Loucy (cell line): ENCODE measurements at regions not wholly inside any gene's neighbourhood (a gene's known extent, or its start where the extent isn't known, plus 50 kb on each side); places are given as distances from the start of the nearest gene placed in this dataset.

Source experiments
- H2AFZ ChIP-seq: fragments of 200-600 bp; sonication (generic); 2 replicates; pipeline ENCODE4 v1.6.0; 2016; ENCODE audit warnings: antibody characterized with exemption, mild to moderate bottlenecking, low read length, moderate library complexity
- H3F3A ChIP-seq: fragments of 200-600 bp; 2 replicates; pipeline ENCODE4 v1.6.0; 2016; ENCODE audit warnings: antibody characterized with exemption, low read depth, mild to moderate bottlenecking
- H3K27me3 ChIP-seq: fragments of 200-600 bp; sonication (generic); 2 replicates; pipeline ENCODE4 v1.6.1; 2014; ENCODE audit warnings: low read length, mild to moderate bottlenecking; ENCODE audit not compliant: insufficient read depth, poor library complexity, severe bottlenecking
- H3K36me3 ChIP-seq: fragments of 200-600 bp; sonication (generic); 2 replicates; pipeline ENCODE4 v1.6.1; 2016; ENCODE audit warnings: low read length; ENCODE audit not compliant: insufficient read depth
- H3K4me1 ChIP-seq: fragments of 200-600 bp; sonication (generic); 2 replicates; pipeline ENCODE4 v1.5.1; 2014; ENCODE audit warnings: low read length, mild to moderate bottlenecking; ENCODE audit not compliant: insufficient read depth, poor library complexity, severe bottlenecking
- H3K4me2 ChIP-seq: fragments of 200-600 bp; sonication (generic); 2 replicates; pipeline ENCODE4 v1.6.0; 2014; ENCODE audit warnings: antibody characterized with exemption, low read length, low read depth, mild to moderate bottlenecking; ENCODE audit not compliant: poor library complexity, severe bottlenecking
- H3K4me3 ChIP-seq: fragments of 200-600 bp; sonication (generic); 2 replicates; pipeline ENCODE4 v1.5.1; 2014; ENCODE audit warnings: low read length, mild to moderate bottlenecking, mixed read lengths; ENCODE audit not compliant: poor library complexity, severe bottlenecking
- H3K79me2 ChIP-seq: fragments of 200-600 bp; sonication (generic); 2 replicates; pipeline ENCODE4 v1.6.1; 2014; ENCODE audit warnings: low read length; ENCODE audit not compliant: insufficient read depth
- H3K9ac ChIP-seq: fragments of 200-600 bp; sonication (generic); 2 replicates; pipeline ENCODE4 v1.6.0; 2014; ENCODE audit warnings: mild to moderate bottlenecking, low read depth, low read length, moderate library complexity; ENCODE audit not compliant: poor library complexity, severe bottlenecking
- H3K9me2 ChIP-seq: fragments of 200-600 bp; sonication (generic); replicated peaks from 2 replicates; pipeline ENCODE4 v1.6.1; 2016; ENCODE audit warnings: low read depth, low read length, mixed read lengths
- H3K9me3 ChIP-seq: fragments of 200-600 bp; sonication (generic); 2 replicates; pipeline ENCODE4 v1.6.1; 2014; ENCODE audit warnings: mild to moderate bottlenecking, antibody characterized with exemption, low read length, low read depth; ENCODE audit not compliant: insufficient read depth
- H4K20me1 ChIP-seq: fragments of 200-600 bp; sonication (generic); 2 replicates; pipeline ENCODE4 v1.6.0; 2014; ENCODE audit warnings: antibody characterized with exemption, low read length, mild to moderate bottlenecking; ENCODE audit not compliant: insufficient read depth, poor library complexity, severe bottlenecking
- CTCF ChIP-seq: fragments of 200-600 bp; sonication (generic); conservative IDR thresholded peaks from 2 replicates; pipeline ENCODE4 v1.5.1; 2014; ENCODE audit warnings: mild to moderate bottlenecking, antibody characterized with exemption, low read length
- EZH2phosphoT487 ChIP-seq: fragments of 200-600 bp; IDR thresholded peaks from 2 replicates; pipeline ENCODE4 v1.6.1; 2018; ENCODE audit warnings: antibody characterized with exemption, mild to moderate bottlenecking, moderate library complexity, borderline replicate concordance

- Histone ChIP-seq H3K36me3 (no peaks in the 10 kb centered on the region), H3K4me3 (no peak overlapping the region), H3K4me2 (no peak overlapping the region), H3K27me3 (no peaks in the 10 kb centered on the region), H3K79me2 (no peaks in the 10 kb centered on the region), H4K20me1 (no peaks in the 10 kb centered on the region), H3K9me2 (no peaks in the 10 kb centered on the region), H3F3A (no peaks in the 10 kb centered on the region), H3K9ac (no peak overlapping the region), H3K9me3 (no peaks in the 10 kb centered on the region; the same call in 1 of the 2 replicates), H2AFZ (no peak overlapping the region), H3K4me1 (no peaks in the 10 kb centered on the region)
- TF ChIP-seq EZH2phosphoT487: no peak
- TF ChIP-seq CTCF: no peak
Measured at GRCh38 chr2:235305678-235306077, 188.2 kb upstream of the AGAP1 start.

- H3K4me2 ChIP-seq: no peak overlapping the region
- no peaks in the 10 kb centered on the region for H3K27me3 ChIP-seq
- no peak for TF ChIP-seq EZH2phosphoT487
- TF ChIP-seq CTCF: no peak
- H3K9me3 ChIP-seq: no peaks in the 10 kb centered on the region; the same call in 1 of the 2 replicates
- no peak overlapping the region for H3K4me3 ChIP-seq
- H3K9ac ChIP-seq: no peak overlapping the region
- no peaks in the 10 kb centered on the region for H3K79me2 ChIP-seq
- H2AFZ ChIP-seq: no peak overlapping the region
- no peaks in the 10 kb centered on the region for H3K4me1 ChIP-seq
- no peaks in the 10 kb centered on the region for H4K20me1 ChIP-seq
- H3F3A ChIP-seq: no peaks in the 10 kb centered on the region
- no peaks in the 10 kb centered on the region for H3K36me3 ChIP-seq
- no peaks in the 10 kb centered on the region for H3K9me2 ChIP-seq
Measured at GRCh38 chr2:235311044-235311443, 182.8 kb upstream of the AGAP1 start.

- no peaks in the 10 kb centered on the region for H3F3A ChIP-seq
- TF ChIP-seq EZH2phosphoT487: no peak
- no peak for TF ChIP-seq CTCF
- no peaks in the 10 kb centered on the region for H3K36me3 ChIP-seq
- H3K9me2 ChIP-seq: no peaks in the 10 kb centered on the region
- H3K79me2 ChIP-seq: no peaks in the 10 kb centered on the region
- no peak overlapping the region for H3K4me2 ChIP-seq
- no peaks in the 10 kb centered on the region for H3K9me3 ChIP-seq
- no peaks in the 10 kb centered on the region for H4K20me1 ChIP-seq
- no peaks in the 10 kb centered on the region for H3K4me1 ChIP-seq
- no peak overlapping the region for H3K9ac ChIP-seq
- H2AFZ ChIP-seq: no peak overlapping the region
- no peak overlapping the region for H3K4me3 ChIP-seq
- H3K27me3 ChIP-seq: no peaks in the 10 kb centered on the region
Measured at GRCh38 chr2:235312571-235312970, 181.3 kb upstream of the AGAP1 start.
